IPS DF 6.9 (cell line): ENCODE measurements at regions not wholly inside any gene's neighbourhood (a gene's known extent, or its start where the extent isn't known, plus 50 kb on each side); places are given as distances from the start of the nearest gene placed in this dataset.
"Not testable (repeated sequence)": the region's sequence is repeated elsewhere in the genome, so short reads cannot be mapped to it uniquely, and the experiment has no call there.

Experiments used
- DNase-seq: peaks from one replicate; pipeline ENCODE4 v3.0.0-alpha.2; 2013; ENCODE audit warnings: low read depth, low spot score
- H3K27ac ChIP-seq: one replicate; pipeline ENCODE4 v1.5.1; 2013; ENCODE audit warnings: low read length, control low read depth
- H3K27me3 ChIP-seq: 2 replicates; pipeline ENCODE4 v1.6.1; 2013; ENCODE audit warnings: mild to moderate bottlenecking, low read length; ENCODE audit not compliant: control insufficient read depth, insufficient read depth
- H3K36me3 ChIP-seq: 2 replicates; pipeline ENCODE4 v1.6.1; 2013; ENCODE audit warnings: low read length; ENCODE audit not compliant: control insufficient read depth, insufficient read depth
- H3K4me1 ChIP-seq: 2 replicates; pipeline ENCODE4 v1.6.1; 2013; ENCODE audit warnings: low read length; ENCODE audit not compliant: control insufficient read depth, insufficient read depth
- H3K4me3 ChIP-seq: 2 replicates; pipeline ENCODE4 v1.5.1; 2013; ENCODE audit warnings: mild to moderate bottlenecking, low read length
- H3K9me3 ChIP-seq: 2 replicates; pipeline ENCODE4 v1.6.1; 2013; ENCODE audit warnings: low read length, inconsistent platforms; ENCODE audit not compliant: control insufficient read depth, insufficient read depth
- WGBS: extraction: QIAGEN DNeasy Blood & Tissue Kit; methylation state at CpG from one replicate; pipeline ENCODE4 v1.1.7; 2013; ENCODE audit warnings: mixed read lengths, missing lambda C conversion rate; ENCODE audit not compliant: insufficient read length, insufficient coverage; 5-methylcytosine and 5-hydroxymethylcytosine counted together

DNA sequence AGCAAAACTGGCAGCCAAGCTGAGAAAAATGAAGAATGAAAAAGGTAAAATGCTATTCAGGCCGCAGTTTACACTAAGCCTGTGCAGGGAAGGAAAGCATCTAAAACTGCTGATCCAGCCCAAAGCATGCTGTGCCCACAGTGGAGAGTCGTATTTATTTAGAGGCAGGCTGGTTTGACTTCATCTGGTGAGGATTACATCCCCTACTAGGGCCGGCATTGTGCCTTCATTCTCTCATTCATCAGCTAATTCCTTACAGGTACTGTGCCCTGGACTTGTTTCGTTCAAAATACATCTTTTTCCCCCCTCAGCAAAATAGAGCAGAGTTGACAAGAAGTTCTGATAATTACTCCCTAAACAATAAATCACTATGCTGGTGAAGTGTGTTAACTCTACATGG lies 137.5 kb upstream of the DAP start:
- no peaks in the 10 kb centered on the region for H3K36me3 ChIP-seq
- peaks cover 3% of the 10 kb centered on the region; the same call in 1 of the 2 replicates for H3K4me1 ChIP-seq
- no peak overlapping the region for H3K4me3 ChIP-seq
- no peak for DNase-seq
- no peaks in the 10 kb centered on the region for H3K27me3 ChIP-seq
- no CpG with 5 or more reads among the region's 4 CpGs for WGBS
- H3K27ac ChIP-seq, result no peak overlapping the region
- no peaks in the 10 kb centered on the region; the same call in 1 of the 2 replicates for H3K9me3 ChIP-seq

DNA sequence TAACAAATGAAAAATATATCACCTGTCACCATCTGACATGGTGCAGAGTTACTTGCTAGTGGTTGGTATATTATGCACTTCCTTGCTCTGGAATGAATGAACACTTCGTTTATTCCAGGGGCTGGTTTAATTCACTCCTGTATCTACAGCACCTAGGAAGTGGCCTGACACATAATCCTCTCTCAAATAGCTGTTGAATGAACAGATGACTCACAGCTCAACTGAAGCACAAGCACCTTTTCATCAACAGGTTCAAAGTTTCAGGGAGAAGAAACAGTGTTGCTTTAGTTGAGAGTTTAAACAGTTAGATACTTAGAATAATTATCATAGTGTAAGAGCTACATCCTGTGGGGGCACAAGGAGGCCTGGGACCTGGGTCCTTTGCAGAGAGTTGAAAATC lies 135.0 kb upstream of the DAP start:
- Histone ChIP-seq H3K27me3 (no peaks in the 10 kb centered on the region), H3K4me3 (no peak overlapping the region), H3K4me1 (peaks cover 3% of the 10 kb centered on the region; the same call in 1 of the 2 replicates), H3K9me3 (no peaks in the 10 kb centered on the region), H3K36me3 (no peaks in the 10 kb centered on the region), H3K27ac (no peak overlapping the region)
- no CpG with 5 or more reads among the region's 1 CpG for WGBS
- DNase-seq, result no peak

DNA sequence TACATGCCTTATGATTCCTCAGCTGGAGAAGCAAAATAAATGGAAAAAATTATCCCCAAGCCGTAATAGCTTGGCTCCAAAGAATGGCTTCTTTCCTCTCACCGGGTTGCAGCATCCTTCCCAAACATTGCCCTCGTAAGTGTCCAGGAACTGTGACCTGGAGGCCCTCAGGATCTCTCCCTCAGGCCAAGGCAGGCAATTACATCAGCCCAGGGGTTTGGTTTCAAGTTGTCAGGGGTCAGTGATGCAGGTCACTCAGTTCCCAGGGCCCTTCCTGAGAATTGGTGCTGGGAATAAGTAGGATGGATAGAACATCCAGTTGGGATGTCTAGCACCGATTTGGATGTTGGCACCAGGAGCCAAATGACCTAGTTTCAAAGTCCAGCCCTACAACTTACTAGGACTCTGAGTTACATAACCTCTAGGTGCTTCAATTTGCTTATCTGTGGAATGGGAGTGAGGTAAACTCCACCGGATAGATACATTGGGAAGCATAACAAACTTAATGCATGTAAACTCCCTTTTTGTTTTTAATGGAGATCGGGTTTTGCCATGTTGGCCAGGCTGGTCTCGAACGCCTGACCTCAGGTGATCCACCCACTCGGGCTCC lies 133.5 kb upstream of the DAP start:
- H3K9me3 ChIP-seq, result no peaks in the 10 kb centered on the region
- WGBS, result no CpG with 5 or more reads among the region's 9 CpGs
- no peaks in the 10 kb centered on the region for H3K27me3 ChIP-seq
- no peak overlapping the region for H3K27ac ChIP-seq
- DNase-seq, result no peak
- peaks cover 3% of the 10 kb centered on the region; the same call in 1 of the 2 replicates for H3K4me1 ChIP-seq
- H3K36me3 ChIP-seq, result no peaks in the 10 kb centered on the region
- no peak overlapping the region for H3K4me3 ChIP-seq

DNA sequence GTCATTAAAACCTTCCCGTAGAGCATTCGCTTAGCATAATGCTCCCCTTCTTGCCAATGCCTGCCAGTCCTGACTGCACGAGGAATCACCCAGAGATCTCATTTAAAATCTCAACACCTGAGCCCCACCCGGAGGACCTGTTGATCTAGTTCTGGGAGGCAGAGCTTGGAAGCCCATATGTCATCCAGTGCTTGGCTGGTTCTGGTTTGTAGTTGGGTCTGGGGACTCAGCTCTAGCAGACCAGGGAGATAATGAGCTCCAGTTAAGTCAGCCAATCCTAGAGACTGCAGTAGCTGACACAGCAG lies 131.8 kb upstream of the DAP start:
- no CpG with 5 or more reads among the region's 4 CpGs for WGBS
- no peaks in the 10 kb centered on the region for H3K27me3 ChIP-seq
- H3K4me3 ChIP-seq, result no peak overlapping the region
- H3K4me1 ChIP-seq, result no peaks in the 10 kb centered on the region
- no peaks in the 10 kb centered on the region for H3K36me3 ChIP-seq
- H3K27ac ChIP-seq, result no peak overlapping the region
- H3K9me3 ChIP-seq, result no peaks in the 10 kb centered on the region
- no peak for DNase-seq

DNA sequence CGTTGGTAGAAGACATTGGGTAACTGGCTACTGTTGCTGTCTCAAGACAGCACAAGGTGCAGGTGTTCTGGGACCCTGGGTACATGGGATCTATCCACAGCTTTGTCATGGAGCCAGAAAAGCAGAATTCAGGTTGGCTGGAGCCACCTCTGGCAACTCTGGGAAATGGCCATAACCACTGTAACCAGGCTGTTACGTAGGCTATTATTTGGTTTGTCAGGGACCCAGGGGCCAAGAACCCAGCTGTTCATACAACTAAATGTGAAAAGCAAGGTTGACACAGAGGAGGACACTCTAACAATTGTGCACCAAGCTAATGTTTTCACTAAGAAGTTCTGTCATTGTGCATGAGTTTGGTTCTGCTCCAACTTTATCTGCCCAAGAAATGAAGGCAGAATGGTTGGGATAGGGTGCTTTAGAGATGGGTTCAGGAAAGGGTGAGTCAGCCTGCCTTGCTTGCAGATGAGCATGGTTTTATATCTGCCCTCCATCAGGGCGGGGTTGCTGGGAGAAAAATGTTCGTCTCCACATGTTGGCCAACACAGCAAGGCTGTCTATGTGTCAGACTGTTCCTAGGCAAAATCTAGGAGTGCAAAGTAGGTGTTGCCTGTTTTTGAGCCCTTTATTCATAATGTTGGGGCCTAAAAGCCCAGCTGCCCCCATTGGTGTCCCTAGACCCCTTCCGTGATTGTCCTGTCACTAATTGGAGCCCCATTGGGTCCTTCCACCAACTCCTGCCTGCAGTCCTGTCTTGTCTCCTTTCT lies 131.3 kb upstream of the DAP start:
- no peaks in the 10 kb centered on the region for H3K4me1 ChIP-seq
- DNase-seq, result no peak
- no peak overlapping the region for H3K27ac ChIP-seq
- H3K4me3 ChIP-seq, result no peak overlapping the region
- no peaks in the 10 kb centered on the region for H3K9me3 ChIP-seq
- WGBS, result no CpG with 5 or more reads among the region's 5 CpGs
- H3K27me3 ChIP-seq, result no peaks in the 10 kb centered on the region
- no peaks in the 10 kb centered on the region for H3K36me3 ChIP-seq

DNA sequence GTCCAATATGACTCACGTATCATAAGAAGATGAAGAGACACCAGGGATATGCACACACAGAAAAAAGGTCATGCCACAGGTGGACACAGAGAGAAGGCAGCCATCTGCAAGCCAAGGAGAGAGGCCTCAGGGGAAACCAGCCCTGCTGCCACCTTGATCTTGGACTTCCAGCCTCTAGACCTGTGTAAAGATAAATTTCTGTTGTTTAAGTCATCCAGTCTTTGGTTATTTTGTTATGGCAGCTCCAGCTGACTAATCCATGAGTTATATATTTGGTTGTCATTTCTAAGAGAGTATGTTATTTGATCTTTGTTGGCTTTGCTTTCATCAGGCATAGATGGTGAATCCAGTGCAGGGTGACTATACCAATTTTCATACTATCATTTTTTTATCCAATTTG lies 130.2 kb upstream of the DAP start:
- WGBS, result no CpG with 5 or more reads among the region's 1 CpG
- DNase-seq, result no peak
- H3K27ac ChIP-seq, result no peak overlapping the region
- H3K9me3 ChIP-seq, result no peaks in the 10 kb centered on the region
- H3K36me3 ChIP-seq, result no peaks in the 10 kb centered on the region
- H3K4me1 ChIP-seq, result no peaks in the 10 kb centered on the region
- no peaks in the 10 kb centered on the region for H3K27me3 ChIP-seq
- H3K4me3 ChIP-seq, result no peak overlapping the region

DNA sequence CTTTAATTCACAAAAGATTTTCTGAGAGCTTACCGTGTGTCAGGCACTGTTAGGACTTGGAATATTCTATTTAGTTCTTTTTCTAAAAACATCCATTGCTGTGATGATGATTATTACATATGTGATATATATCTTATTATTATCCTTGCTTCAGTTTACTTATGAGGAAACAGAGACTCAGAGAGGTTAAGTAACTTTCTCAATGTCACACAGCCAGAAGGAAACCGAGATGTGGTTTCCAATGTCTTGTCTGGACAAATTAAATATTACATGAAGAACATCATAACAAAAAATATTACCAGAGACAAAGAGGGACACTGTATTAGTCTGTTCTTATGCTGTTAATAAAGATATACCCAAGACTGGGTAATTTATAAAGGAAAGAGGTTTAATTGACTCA lies 125.5 kb upstream of the DAP start:
- H3K4me1 ChIP-seq, result no peaks in the 10 kb centered on the region
- H3K27me3 ChIP-seq, result no peaks in the 10 kb centered on the region
- no peak overlapping the region for H3K27ac ChIP-seq
- no peaks in the 10 kb centered on the region for H3K36me3 ChIP-seq
- no peaks in the 10 kb centered on the region for H3K9me3 ChIP-seq
- DNase-seq, result no peak
- H3K4me3 ChIP-seq, result no peak overlapping the region
- WGBS, result no CpG with 5 or more reads among the region's 2 CpGs

DNA sequence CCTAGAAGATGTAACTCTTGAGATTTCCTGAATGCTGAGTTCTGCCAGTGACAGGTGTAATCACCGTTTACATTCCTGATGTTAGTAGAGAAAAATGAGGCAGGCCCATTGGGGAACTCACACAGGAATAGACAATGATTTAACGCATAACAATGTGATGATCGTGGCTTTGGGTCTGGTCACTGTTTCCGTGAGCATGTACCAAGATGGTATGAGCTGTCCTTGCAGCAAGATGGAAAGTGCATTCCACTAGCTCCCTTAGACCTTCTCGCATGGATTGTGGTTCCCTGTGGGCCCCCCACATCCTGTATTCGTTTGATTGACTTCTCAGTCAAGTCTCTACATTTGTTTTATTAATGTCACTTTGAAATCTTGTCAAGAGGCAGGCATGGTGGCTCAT lies 124.0 kb upstream of the DAP start:
- WGBS, result no CpG with 5 or more reads among the region's 6 CpGs
- Histone ChIP-seq H3K27ac (no peak overlapping the region), H3K9me3 (no peaks in the 10 kb centered on the region), H3K4me1 (no peaks in the 10 kb centered on the region), H3K4me3 (no peak overlapping the region), H3K27me3 (no peaks in the 10 kb centered on the region), H3K36me3 (no peaks in the 10 kb centered on the region)
- DNase-seq, result no peak

DNA sequence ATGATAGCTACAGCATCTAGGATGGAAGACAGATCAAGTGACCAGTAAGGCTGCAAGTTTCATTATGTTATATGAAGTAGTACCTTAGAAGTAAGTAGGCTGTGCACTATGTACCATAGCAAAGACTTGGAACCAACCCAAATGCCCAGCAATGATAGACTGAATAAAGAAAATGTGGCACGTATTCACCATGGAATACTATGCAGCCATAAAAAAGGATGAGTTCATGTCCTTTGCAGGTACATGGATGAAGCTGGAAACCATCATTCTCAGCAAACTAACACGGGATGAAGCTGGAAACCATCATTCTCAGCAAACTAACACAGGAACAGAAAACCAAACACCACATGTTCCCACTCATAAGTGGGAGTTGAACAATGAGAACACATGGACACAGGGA lies 122.9 kb upstream of the DAP start:
- H3K36me3 ChIP-seq, H3K27ac ChIP-seq, H3K27me3 ChIP-seq, H3K4me3 ChIP-seq, H3K9me3 ChIP-seq, H3K4me1 ChIP-seq, DNase-seq: not testable (repeated sequence)
- WGBS, result no CpG with 5 or more reads among the region's 2 CpGs

DNA sequence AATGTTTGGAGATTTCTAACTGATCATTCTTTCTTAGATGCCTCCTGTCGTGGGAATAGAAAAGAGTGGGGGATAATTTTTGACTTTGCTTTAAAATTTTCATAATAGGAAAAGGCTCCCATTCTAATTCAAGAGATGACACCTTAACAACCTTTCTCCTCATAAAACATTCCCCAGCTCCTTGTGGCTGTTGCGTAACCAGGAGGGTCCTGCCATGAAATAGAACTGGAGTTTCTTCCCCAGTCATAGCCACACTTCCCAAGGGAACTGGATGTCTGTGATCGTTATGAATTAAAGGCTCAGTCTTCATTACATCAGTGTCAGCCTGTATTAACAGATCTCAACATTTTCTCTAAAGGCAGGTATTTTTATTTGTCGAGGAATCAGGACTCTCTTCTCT lies 119.9 kb upstream of the DAP start:
- Histone ChIP-seq H3K27ac (no peak overlapping the region), H3K36me3 (no peaks in the 10 kb centered on the region), H3K9me3 (no peaks in the 10 kb centered on the region), H3K27me3 (no peaks in the 10 kb centered on the region), H3K4me3 (no peak overlapping the region), H3K4me1 (no peaks in the 10 kb centered on the region)
- WGBS, result no CpG with 5 or more reads among the region's 4 CpGs
- DNase-seq, result no peak

DNA sequence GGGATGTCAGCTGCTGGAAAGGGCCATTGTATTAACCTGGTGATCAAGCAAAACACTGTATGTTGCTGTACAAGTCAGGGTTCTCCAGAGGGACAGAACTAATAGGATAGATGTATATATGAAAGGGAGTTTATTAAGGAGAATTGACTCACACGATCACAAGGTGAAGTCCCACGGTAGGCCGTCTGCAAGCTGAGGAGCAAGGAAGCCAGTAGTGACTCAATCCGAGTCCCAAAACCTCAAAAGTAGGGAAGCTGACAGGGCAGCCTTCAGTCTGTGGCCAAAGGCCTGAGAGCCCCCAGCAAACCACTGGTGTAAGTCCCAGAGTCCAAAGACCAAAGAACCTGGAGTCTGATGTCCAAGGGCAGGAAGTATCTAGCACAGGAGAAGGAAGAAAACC lies 116.0 kb upstream of the DAP start:
- H3K9me3 ChIP-seq, H3K27ac ChIP-seq, DNase-seq, H3K36me3 ChIP-seq, H3K27me3 ChIP-seq, H3K4me1 ChIP-seq, H3K4me3 ChIP-seq: not testable (repeated sequence)
- WGBS, result no CpG with 5 or more reads among the region's 4 CpGs
